ENCODE measurements at regions not wholly inside any gene's neighbourhood (a gene's known extent, or its start where the extent isn't known, plus 50 kb on each side); places are given as distances from the start of the nearest gene placed in this dataset.

- TF ChIP-seq, protein P1, sequence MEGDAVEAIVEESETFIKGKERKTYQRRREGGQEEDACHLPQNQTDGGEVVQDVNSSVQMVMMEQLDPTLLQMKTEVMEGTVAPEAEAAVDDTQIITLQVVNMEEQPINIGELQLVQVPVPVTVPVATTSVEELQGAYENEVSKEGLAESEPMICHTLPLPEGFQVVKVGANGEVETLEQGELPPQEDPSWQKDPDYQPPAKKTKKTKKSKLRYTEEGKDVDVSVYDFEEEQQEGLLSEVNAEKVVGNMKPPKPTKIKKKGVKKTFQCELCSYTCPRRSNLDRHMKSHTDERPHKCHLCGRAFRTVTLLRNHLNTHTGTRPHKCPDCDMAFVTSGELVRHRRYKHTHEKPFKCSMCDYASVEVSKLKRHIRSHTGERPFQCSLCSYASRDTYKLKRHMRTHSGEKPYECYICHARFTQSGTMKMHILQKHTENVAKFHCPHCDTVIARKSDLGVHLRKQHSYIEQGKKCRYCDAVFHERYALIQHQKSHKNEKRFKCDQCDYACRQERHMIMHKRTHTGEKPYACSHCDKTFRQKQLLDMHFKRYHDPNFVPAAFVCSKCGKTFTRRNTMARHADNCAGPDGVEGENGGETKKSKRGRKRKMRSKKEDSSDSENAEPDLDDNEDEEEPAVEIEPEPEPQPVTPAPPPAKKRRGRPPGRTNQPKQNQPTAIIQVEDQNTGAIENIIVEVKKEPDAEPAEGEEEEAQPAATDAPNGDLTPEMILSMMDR (IDR thresholded peaks at IDR 0.05), result no peak
- TF ChIP-seq REST (IDR thresholded peaks at IDR 0.05; ENCODE audit: insufficient read depth in 1 of 2, low read depth in 2 of 2, low read length in 1 of 2), result no peak
- TF ChIP-seq POLR2AphosphoS5 (IDR thresholded peaks at IDR 0.05; ENCODE audit: low read depth, low read length), result no peak
- TF ChIP-seq TCF7L2 (IDR thresholded peaks at IDR 0.05; ENCODE audit: low read depth, low read length), result no peak
- TF ChIP-seq SIN3A (IDR thresholded peaks at IDR 0.05; ENCODE audit: borderline replicate concordance, insufficient read depth, low read depth, low read length), result no peak
- ATAC-seq, result no peak
- Histone ChIP-seq H3K9me3 (ENCODE audit: control insufficient read depth, insufficient read depth, low read depth, low read length) (no peaks in the 10 kb centered on the region), H3K27ac (ENCODE audit: low read length) (no peak overlapping the region), H3K27me3 (ENCODE audit: control insufficient read depth, insufficient read depth, low read length) (no peaks in the 10 kb centered on the region), H3K4me1 (ENCODE audit: control insufficient read depth, insufficient read depth, low read length) (no peaks in the 10 kb centered on the region), H3K4me3 (ENCODE audit: low read depth in 2 of 2, low read length in 2 of 2) (no peak overlapping the region), H3K36me3 (ENCODE audit: control insufficient read depth, insufficient read depth, low read length) (no peaks in the 10 kb centered on the region)
- ChIA-PET CTCF (no interaction called here), POLR2A (no interaction called here)
- intact Hi-C loops (cut with micrococcal nuclease; ENCODE audit: unreplicated experiment) (no loop called here), in situ Hi-C loops (cut with HindIII; ENCODE audit: low pct_unique_long_range_greater_than_20kb, low sequenced_read_pairs) (no loop called here)
- DNase-seq (ENCODE audit: low read depth, low spot score), result no peak
- no TSS peak for BruUV-seq (replicated peaks)
Measured at GRCh38 chr11:42840860-42841259, 470.9 kb upstream of the API5 start.

- Histone ChIP-seq H3K4me3 (ENCODE audit: low read depth in 2 of 2, low read length in 2 of 2) (no peak overlapping the region), H3K27me3 (ENCODE audit: control insufficient read depth, insufficient read depth, low read length) (no peaks in the 10 kb centered on the region), H3K9me3 (ENCODE audit: control insufficient read depth, insufficient read depth, low read depth, low read length) (no peaks in the 10 kb centered on the region), H3K4me1 (ENCODE audit: control insufficient read depth, insufficient read depth, low read length) (no peaks in the 10 kb centered on the region), H3K36me3 (ENCODE audit: control insufficient read depth, insufficient read depth, low read length) (no peaks in the 10 kb centered on the region), H3K27ac (ENCODE audit: low read length) (no peak overlapping the region)
- in situ Hi-C loops (cut with HindIII; ENCODE audit: low pct_unique_long_range_greater_than_20kb, low sequenced_read_pairs), result no loop called here
- intact Hi-C loops (cut with micrococcal nuclease; ENCODE audit: unreplicated experiment), result no loop called here
- ATAC-seq (no peak), DNase-seq (ENCODE audit: low read depth, low spot score) (no peak)
- TF ChIP-seq, protein P1 (IDR thresholded peaks at IDR 0.05), result no peak
- TF ChIP-seq TCF7L2 (IDR thresholded peaks at IDR 0.05; ENCODE audit: low read depth, low read length), result no peak
- TF ChIP-seq SIN3A (IDR thresholded peaks at IDR 0.05; ENCODE audit: borderline replicate concordance, insufficient read depth, low read depth, low read length), result no peak
- no peak for TF ChIP-seq REST (IDR thresholded peaks at IDR 0.05; ENCODE audit: insufficient read depth in 1 of 2, low read depth in 2 of 2, low read length in 1 of 2)
- no peak for TF ChIP-seq POLR2AphosphoS5 (IDR thresholded peaks at IDR 0.05; ENCODE audit: low read depth, low read length)
- ChIA-PET POLR2A (no interaction called here), CTCF (no interaction called here)
- no TSS peak for BruUV-seq (replicated peaks)
Measured at GRCh38 chr11:42841556-42841955, 470.2 kb upstream of the API5 start.

Measured in Panc1 (cell line).